GM12878 (cell line): ENCODE measurements at regions not wholly inside any gene's neighbourhood (a gene's known extent, or its start where the extent isn't known, plus 50 kb on each side); places are given as distances from the start of the nearest gene placed in this dataset.

Experiments
- ATAC-seq: fragments of 200-7000 bp; cut with Tn5 transposase; 3 replicates; pipeline ENCODE4 v1.9.1; 2020; ENCODE audit warnings: mild to moderate bottlenecking, moderate library complexity
- BruUV-seq: library from RNA; stranded (reverse); fragments of 400-500 nt; replicated peaks from 2 replicates; lab custom pipeline; 2021; lab: Mats Ljungman, UMichigan
- CTCF ChIA-PET: fragments of 300-600 bp; sonication (Branson Sonifier 250); formaldehyde crosslinking; extraction: SDS; loops from one replicate; lab custom pipeline; 2021; ENCODE audit warnings: inconsistent platforms; lab: Yijun Ruan, JAX
- POLR2A ChIA-PET: fragments of 350-600 bp; formaldehyde crosslinking; extraction: SDS; loops from one replicate; lab custom pipeline; 2021; ENCODE audit warnings: inconsistent platforms; lab: Charles Lee
- RAD21 ChIA-PET: fragments of 300-600 bp; sonication (Branson Sonifier 250); formaldehyde crosslinking; loops from one replicate; lab custom pipeline; 2023; ENCODE audit warnings: antibody characterized with exemption; ENCODE audit not compliant: unreplicated experiment; lab: Charles Lee
- SMC1A ChIA-PET: fragments of 300-600 bp; sonication (Branson Sonifier 250); formaldehyde crosslinking; loops from one replicate; lab custom pipeline; 2023; ENCODE audit not compliant: unreplicated experiment, uncharacterized antibody; lab: Charles Lee
- DNase-seq: peaks from one replicate; pipeline ENCODE4 v3.0.0-alpha.2; 2011; ENCODE audit warnings: low read depth, low spot score
- FAIRE-seq: peaks from 3 replicates; lab custom pipeline; 2011; peaks lifted over from hg19 to GRCh38; lab: Jason Lieb, UNC
- H2AFZ ChIP-seq: 2 replicates; pipeline ENCODE4 v1.6.0; 2011; ENCODE audit warnings: low read depth, low read length, control low read depth; ENCODE audit not compliant: control insufficient read depth
- H3K27ac ChIP-seq: 2 replicates; pipeline ENCODE4 v1.5.1; 2011; ENCODE audit warnings: control low read depth; ENCODE audit not compliant: control insufficient read depth, insufficient read depth
- H3K27me3 ChIP-seq, 2 experiments: replicated peaks in 1 of 2; 2 replicates each; pipeline versions ENCODE4 v1.6.0 to v1.6.1; 2011; ENCODE audit warnings: low read length in 1 of 2; ENCODE audit not compliant: control insufficient read depth in 2 of 2, insufficient read depth in 2 of 2
- H3K36me3 ChIP-seq, 2 experiments: 2 replicates each; pipeline ENCODE4 v1.5.1; 2011; ENCODE audit warnings: low read length in 1 of 2; ENCODE audit not compliant: control insufficient read depth in 2 of 2, insufficient read depth in 2 of 2
- H3K4me1 ChIP-seq: 2 replicates; pipeline ENCODE4 v1.6.1; 2011; ENCODE audit warnings: mild to moderate bottlenecking, low read length, moderate library complexity, mixed read lengths; ENCODE audit not compliant: control insufficient read depth, insufficient read depth
- H3K4me2 ChIP-seq: 2 replicates; pipeline ENCODE4 v1.6.0; 2011; ENCODE audit warnings: control low read depth; ENCODE audit not compliant: control insufficient read depth, insufficient read depth
- H3K4me3 ChIP-seq: fragments of 200-600 bp; sonication (generic); 2 replicates; pipeline ENCODE4 v1.5.1; 2016
- H3K79me2 ChIP-seq: 2 replicates; pipeline ENCODE4 v1.6.0; 2011; ENCODE audit warnings: low read length; ENCODE audit not compliant: control insufficient read depth, insufficient read depth
- H3K9ac ChIP-seq: 2 replicates; pipeline ENCODE4 v1.8.0; 2011; ENCODE audit warnings: low read length, control low read depth, mixed read lengths; ENCODE audit not compliant: control insufficient read depth, insufficient read depth
- H3K9me3 ChIP-seq: replicated peaks from 3 replicates; pipeline ENCODE4 v1.5.1; 2011; ENCODE audit warnings: mild to moderate bottlenecking, low read length; ENCODE audit not compliant: control insufficient read depth, insufficient read depth
- H4K20me1 ChIP-seq: 2 replicates; pipeline ENCODE4 v1.6.0; 2011; ENCODE audit not compliant: control insufficient read depth, insufficient read depth
- CREM ChIP-seq: IDR thresholded peaks from 2 replicates; pipeline ENCODE4 v1.6.1; 2014; ENCODE audit warnings: antibody characterized with exemption, low read depth
- DPF2 ChIP-seq: fragments of 450-650 bp; IDR thresholded peaks from 2 replicates; pipeline ENCODE4 v1.6.1; 2017; ENCODE audit warnings: mild to moderate bottlenecking
- EZH2 ChIP-seq: IDR thresholded peaks from 2 replicates; pipeline ENCODE4 v1.6.1; 2012; ENCODE audit warnings: low read depth, mild to moderate bottlenecking, control low read depth, inconsistent platforms, low read length, borderline replicate concordance; ENCODE audit not compliant: control insufficient read depth
- PAX5 ChIP-seq: IDR thresholded peaks from 2 replicates; pipeline ENCODE4 v1.6.1; 2011; ENCODE audit warnings: low read depth, low read length, borderline replicate concordance
- POLR2AphosphoS5 ChIP-seq: IDR thresholded peaks from 2 replicates; pipeline ENCODE4 v1.6.1; 2011; ENCODE audit warnings: mild to moderate bottlenecking, low read length, inconsistent platforms
- SMAD1 ChIP-seq: fragments of 450-650 bp; IDR thresholded peaks from 2 replicates; pipeline ENCODE4 v1.6.1; 2018; ENCODE audit warnings: mild to moderate bottlenecking, low read depth; ENCODE audit not compliant: partially characterized antibody
- TARDBP ChIP-seq: IDR thresholded peaks from 2 replicates; pipeline ENCODE4 v1.6.1; 2016; ENCODE audit warnings: borderline replicate concordance
- TCF7 ChIP-seq: IDR thresholded peaks from 2 replicates; pipeline ENCODE4 v1.6.1; 2014; ENCODE audit warnings: antibody characterized with exemption, borderline replicate concordance
- WRNIP1 ChIP-seq: IDR thresholded peaks from 2 replicates; pipeline ENCODE4 v1.6.1; 2011; ENCODE audit warnings: low read depth, low read length, improper control_type of control experiment, borderline replicate concordance
- ZNF207 ChIP-seq: fragments of 450-650 bp; IDR thresholded peaks from 2 replicates; pipeline ENCODE4 v1.6.1; 2014; ENCODE audit warnings: antibody characterized with exemption, mild to moderate bottlenecking, borderline replicate concordance
- ZNF217 ChIP-seq: fragments of 450-650 bp; IDR thresholded peaks from 2 replicates; pipeline ENCODE4 v1.6.1; 2017; ENCODE audit warnings: antibody characterized with exemption, mild to moderate bottlenecking
- ZSCAN29 ChIP-seq: fragments of 450-650 bp; IDR thresholded peaks from 2 replicates; pipeline ENCODE4 v1.6.1; 2017; ENCODE audit warnings: mild to moderate bottlenecking, moderate library complexity
- WGBS: methylation state at CpG from one replicate; pipeline ENCODE4 v1.1.6; 2016; ENCODE audit warnings: low lambda C conversion rate; ENCODE audit not compliant: insufficient replicate concordance, insufficient coverage; ENCODE audit errors: missing lambda C conversion rate; 5-methylcytosine and 5-hydroxymethylcytosine counted together
- in situ Hi-C: fragments of 300-500 bp; cut with MboI; formaldehyde crosslinking; loops from 9 replicates; pipeline ENCODE4 v1.14.3; 2018; ENCODE audit warnings: mixed read lengths
- intact Hi-C: fragments of 100-400 bp; cut with micrococcal nuclease; formaldehyde crosslinking; loops from one replicate; pipeline ENCODE4 v1.14.2; 2022; ENCODE audit not compliant: unreplicated experiment
- TF ChIP-seq, protein P1 (sequence below): fragments of 450-650 bp; formaldehyde crosslinking; IDR thresholded peaks from 2 replicates; pipeline ENCODE4 v1.4.0; 2020; ENCODE audit warnings: mild to moderate bottlenecking, moderate library complexity
- TF ChIP-seq, protein P2 (sequence below): fragments of 450-650 bp; IDR thresholded peaks from 2 replicates; pipeline ENCODE4 v1.6.1; 2016; ENCODE audit warnings: mild to moderate bottlenecking
- TF ChIP-seq, protein P3 (sequence below): fragments of 450-650 bp; IDR thresholded peaks from 2 replicates; pipeline ENCODE4 v1.6.1; 2018; ENCODE audit warnings: borderline replicate concordance, mild to moderate bottlenecking; ENCODE audit not compliant: partially characterized antibody

DNA sequence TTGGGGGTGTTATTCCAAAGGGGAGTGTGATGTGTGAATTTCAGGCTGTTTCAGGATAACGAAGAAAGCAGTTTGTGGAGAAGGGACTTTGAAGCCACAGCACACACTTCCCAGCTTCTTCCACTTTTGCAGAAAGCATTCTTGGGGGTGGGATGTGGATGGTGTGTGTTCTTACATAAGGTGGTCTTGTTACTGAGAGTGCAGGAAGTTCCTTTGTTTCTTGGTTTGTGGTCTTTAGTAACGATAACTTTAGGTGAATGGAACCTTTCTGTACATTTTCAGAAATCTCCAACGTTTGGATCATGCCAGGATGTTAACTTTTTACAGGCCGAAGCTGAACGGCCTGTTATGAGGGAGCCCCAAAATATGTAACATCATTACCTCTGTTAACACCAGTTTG is 251.8 kb downstream of the KCNRG start:
- H3K4me3 ChIP-seq, result no peak overlapping the region
- intact Hi-C loops (no loop called here), in situ Hi-C loops (no loop called here)
- H3K9me3 ChIP-seq, result no peaks in the 10 kb centered on the region; the same call in 2 of the 3 replicates
- H3K79me2 ChIP-seq, result no peaks in the 10 kb centered on the region
- H3K4me1 ChIP-seq, result no peaks in the 10 kb centered on the region
- CTCF ChIA-PET, result interaction anchor here (0.7 kb wide), 1 partner anchor 342 kb away, joined by 3 read pairs; no protein-coding TSS in a partner anchor
- TF ChIP-seq CREM (no peak), TARDBP (no peak), ZNF207 (no peak), SMAD1 (no peak), PAX5 (no peak), ZNF217 (no peak), DPF2 (no peak), TCF7 (no peak), ZSCAN29 (no peak), WRNIP1 (no peak), POLR2AphosphoS5 (no peak), EZH2 (no peak)
- TF ChIP-seq, protein P1, sequence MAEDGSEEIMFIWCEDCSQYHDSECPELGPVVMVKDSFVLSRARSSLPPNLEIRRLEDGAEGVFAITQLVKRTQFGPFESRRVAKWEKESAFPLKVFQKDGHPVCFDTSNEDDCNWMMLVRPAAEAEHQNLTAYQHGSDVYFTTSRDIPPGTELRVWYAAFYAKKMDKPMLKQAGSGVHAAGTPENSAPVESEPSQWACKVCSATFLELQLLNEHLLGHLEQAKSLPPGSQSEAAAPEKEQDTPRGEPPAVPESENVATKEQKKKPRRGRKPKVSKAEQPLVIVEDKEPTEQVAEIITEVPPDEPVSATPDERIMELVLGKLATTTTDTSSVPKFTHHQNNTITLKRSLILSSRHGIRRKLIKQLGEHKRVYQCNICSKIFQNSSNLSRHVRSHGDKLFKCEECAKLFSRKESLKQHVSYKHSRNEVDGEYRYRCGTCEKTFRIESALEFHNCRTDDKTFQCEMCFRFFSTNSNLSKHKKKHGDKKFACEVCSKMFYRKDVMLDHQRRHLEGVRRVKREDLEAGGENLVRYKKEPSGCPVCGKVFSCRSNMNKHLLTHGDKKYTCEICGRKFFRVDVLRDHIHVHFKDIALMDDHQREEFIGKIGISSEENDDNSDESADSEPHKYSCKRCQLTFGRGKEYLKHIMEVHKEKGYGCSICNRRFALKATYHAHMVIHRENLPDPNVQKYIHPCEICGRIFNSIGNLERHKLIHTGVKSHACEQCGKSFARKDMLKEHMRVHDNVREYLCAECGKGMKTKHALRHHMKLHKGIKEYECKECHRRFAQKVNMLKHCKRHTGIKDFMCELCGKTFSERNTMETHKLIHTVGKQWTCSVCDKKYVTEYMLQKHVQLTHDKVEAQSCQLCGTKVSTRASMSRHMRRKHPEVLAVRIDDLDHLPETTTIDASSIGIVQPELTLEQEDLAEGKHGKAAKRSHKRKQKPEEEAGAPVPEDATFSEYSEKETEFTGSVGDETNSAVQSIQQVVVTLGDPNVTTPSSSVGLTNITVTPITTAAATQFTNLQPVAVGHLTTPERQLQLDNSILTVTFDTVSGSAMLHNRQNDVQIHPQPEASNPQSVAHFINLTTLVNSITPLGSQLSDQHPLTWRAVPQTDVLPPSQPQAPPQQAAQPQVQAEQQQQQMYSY (CRISPR knock-in tag), result no peak
- TF ChIP-seq, protein P2, sequence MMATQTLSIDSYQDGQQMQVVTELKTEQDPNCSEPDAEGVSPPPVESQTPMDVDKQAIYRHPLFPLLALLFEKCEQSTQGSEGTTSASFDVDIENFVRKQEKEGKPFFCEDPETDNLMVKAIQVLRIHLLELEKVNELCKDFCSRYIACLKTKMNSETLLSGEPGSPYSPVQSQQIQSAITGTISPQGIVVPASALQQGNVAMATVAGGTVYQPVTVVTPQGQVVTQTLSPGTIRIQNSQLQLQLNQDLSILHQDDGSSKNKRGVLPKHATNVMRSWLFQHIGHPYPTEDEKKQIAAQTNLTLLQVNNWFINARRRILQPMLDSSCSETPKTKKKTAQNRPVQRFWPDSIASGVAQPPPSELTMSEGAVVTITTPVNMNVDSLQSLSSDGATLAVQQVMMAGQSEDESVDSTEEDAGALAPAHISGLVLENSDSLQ, result no peak
- TF ChIP-seq, protein P3, sequence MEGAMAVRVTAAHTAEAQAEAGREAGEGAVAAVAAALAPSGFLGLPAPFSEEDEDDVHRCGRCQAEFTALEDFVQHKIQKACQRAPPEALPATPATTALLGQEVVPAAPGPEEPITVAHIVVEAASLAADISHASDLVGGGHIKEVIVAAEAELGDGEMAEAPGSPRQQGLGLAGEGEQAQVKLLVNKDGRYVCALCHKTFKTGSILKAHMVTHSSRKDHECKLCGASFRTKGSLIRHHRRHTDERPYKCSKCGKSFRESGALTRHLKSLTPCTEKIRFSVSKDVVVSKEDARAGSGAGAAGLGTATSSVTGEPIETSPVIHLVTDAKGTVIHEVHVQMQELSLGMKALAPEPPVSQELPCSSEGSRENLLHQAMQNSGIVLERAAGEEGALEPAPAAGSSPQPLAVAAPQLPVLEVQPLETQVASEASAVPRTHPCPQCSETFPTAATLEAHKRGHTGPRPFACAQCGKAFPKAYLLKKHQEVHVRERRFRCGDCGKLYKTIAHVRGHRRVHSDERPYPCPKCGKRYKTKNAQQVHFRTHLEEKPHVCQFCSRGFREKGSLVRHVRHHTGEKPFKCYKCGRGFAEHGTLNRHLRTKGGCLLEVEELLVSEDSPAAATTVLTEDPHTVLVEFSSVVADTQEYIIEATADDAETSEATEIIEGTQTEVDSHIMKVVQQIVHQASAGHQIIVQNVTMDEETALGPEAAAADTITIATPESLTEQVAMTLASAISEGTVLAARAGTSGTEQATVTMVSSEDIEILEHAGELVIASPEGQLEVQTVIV, result no peak
- H4K20me1 ChIP-seq, result no peaks in the 10 kb centered on the region
- DNase-seq (no peak), FAIRE-seq (no peak), ATAC-seq (no peak)
- POLR2A ChIA-PET, result no interaction called here
- 27% methylated on average over 5 of the region's 5 CpGs for WGBS
- no peaks in the 10 kb centered on the region for H3K36me3 ChIP-seq
- no peak overlapping the region for H3K4me2 ChIP-seq
- no peaks in the 10 kb centered on the region for H3K27me3 ChIP-seq
- no peak overlapping the region for H3K27ac ChIP-seq
- no TSS peak for BruUV-seq
- no peak overlapping the region for H3K9ac ChIP-seq
- H2AFZ ChIP-seq, result no peak overlapping the region
- RAD21 ChIA-PET, result no interaction called here
- SMC1A ChIA-PET, result no interaction called here
